NT2/D1 (cell line): ENCODE measurements at regions not wholly inside any gene's neighbourhood (a gene's known extent, or its start where the extent isn't known, plus 50 kb on each side); places are given as distances from the start of the nearest gene placed in this dataset.

Experiments
- DNase-seq: peaks from one replicate; pipeline ENCODE4 v3.0.0-alpha.2; 2011; ENCODE audit warnings: low read depth, low spot score
- H3K27me3 ChIP-seq: 2 replicates; pipeline ENCODE4 v1.6.0; 2011; ENCODE audit warnings: mild to moderate bottlenecking; ENCODE audit not compliant: insufficient read length, insufficient read depth
- H3K36me3 ChIP-seq: 2 replicates; pipeline ENCODE4 v1.6.1; 2011; ENCODE audit warnings: mild to moderate bottlenecking, low read length, mixed read lengths; ENCODE audit not compliant: insufficient read depth, insufficient read length
- H3K4me1 ChIP-seq: 2 replicates; pipeline ENCODE4 v1.5.1; 2011; ENCODE audit not compliant: insufficient read depth, insufficient read length
- H3K4me3 ChIP-seq: 2 replicates; pipeline ENCODE4 v1.5.1; 2011; ENCODE audit warnings: low read depth; ENCODE audit not compliant: insufficient read length
- H3K9ac ChIP-seq: 2 replicates; pipeline ENCODE4 v1.6.0; 2011; ENCODE audit warnings: low read depth; ENCODE audit not compliant: insufficient read length
- H3K9me3 ChIP-seq: 2 replicates; pipeline ENCODE4 v1.5.1; 2011; ENCODE audit warnings: mild to moderate bottlenecking, low read length; ENCODE audit not compliant: insufficient read depth
- SUZ12 ChIP-seq: IDR thresholded peaks from 2 replicates; pipeline ENCODE4 v1.6.1; 2011; ENCODE audit not compliant: insufficient read length, insufficient read depth; ENCODE audit errors: extremely low read depth
- YY1 ChIP-seq: IDR thresholded peaks from 2 replicates; pipeline ENCODE4 v1.6.1; 2011; ENCODE audit not compliant: insufficient read length, insufficient read depth
- ZNF274 ChIP-seq: IDR thresholded peaks from 2 replicates; pipeline ENCODE4 v1.6.1; 2011; ENCODE audit warnings: mild to moderate bottlenecking, low read depth, low read length

DNA sequence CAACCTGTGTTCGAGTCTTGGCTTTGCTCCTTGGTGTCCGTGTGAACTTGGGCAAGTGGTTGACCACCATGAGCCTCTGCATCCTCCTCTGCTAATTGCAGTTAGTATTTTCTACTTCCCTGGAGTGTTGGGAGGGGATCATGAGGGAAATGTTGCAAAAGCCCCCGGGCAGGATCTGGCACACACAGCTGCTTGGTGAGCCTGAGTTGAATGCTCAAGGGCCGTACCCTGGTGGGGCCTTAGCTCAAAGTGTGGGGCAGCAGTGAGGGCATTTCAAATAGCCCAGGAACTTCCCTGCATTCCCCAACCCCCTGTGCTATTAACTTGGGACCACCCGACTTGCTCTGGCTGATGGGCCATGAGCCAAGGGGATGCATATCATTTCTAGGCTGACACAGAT, 94.9 kb upstream of the SLC6A11 start:
- no peak for DNase-seq
- peaks cover 6% of the 10 kb centered on the region for H3K4me1 ChIP-seq
- H3K4me3 ChIP-seq = no peak overlapping the region
- no peak for TF ChIP-seq ZNF274
- TF ChIP-seq SUZ12 = no peak
- no peak for TF ChIP-seq YY1
- H3K9ac ChIP-seq = no peak overlapping the region
- H3K9me3 ChIP-seq = no peaks in the 10 kb centered on the region
- H3K27me3 ChIP-seq = no peaks in the 10 kb centered on the region
- no peaks in the 10 kb centered on the region for H3K36me3 ChIP-seq

DNA sequence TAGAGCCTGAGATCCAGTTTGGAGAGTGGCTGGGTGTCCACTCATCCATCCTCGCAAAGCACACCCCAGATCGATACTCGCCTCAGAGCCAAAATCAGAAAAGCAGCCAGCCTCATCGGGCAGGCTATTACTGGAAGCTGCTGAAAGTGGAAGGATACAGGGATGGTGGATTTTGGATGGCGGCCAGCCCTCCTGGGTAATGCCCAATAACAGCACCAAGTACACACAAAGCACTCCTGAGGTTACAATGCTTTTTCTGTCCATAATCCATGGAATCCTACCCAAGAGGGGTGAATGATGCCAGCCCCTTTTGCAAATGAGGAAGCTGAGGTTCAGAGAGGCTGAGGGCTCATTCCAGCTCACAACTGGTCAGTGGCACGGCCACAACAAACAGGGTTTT, 93.1 kb upstream of the SLC6A11 start:
- no peak overlapping the region for H3K9ac ChIP-seq
- no peak overlapping the region for H3K4me3 ChIP-seq
- no peak for DNase-seq
- peaks cover 6% of the 10 kb centered on the region for H3K4me1 ChIP-seq
- no peaks in the 10 kb centered on the region for H3K36me3 ChIP-seq
- TF ChIP-seq ZNF274 = no peak
- no peak for TF ChIP-seq YY1
- TF ChIP-seq SUZ12 = no peak
- H3K9me3 ChIP-seq = no peaks in the 10 kb centered on the region
- no peaks in the 10 kb centered on the region for H3K27me3 ChIP-seq

DNA sequence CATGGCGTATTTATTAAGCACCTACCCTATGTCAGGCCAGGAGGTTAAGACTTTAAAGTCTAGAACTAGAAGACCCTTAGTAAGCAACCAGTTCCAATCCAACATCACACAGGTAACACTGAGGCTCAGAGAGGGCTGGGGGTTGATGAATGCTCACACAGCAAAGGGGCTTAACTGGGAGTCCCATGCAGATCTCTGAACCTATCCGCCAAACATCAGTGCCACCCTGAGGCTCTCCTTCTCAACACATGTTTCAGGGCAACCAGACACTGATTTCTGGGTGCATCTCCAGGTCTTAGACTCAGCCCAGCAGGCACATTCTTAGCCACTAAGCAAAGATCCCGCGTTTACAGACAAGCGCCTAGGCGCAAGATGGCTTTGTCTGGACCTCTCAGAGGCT, 92.0 kb upstream of the SLC6A11 start:
- Histone ChIP-seq H3K4me1 (peaks cover 6% of the 10 kb centered on the region), H3K36me3 (no peaks in the 10 kb centered on the region), H3K4me3 (no peak overlapping the region), H3K9me3 (no peaks in the 10 kb centered on the region), H3K27me3 (no peaks in the 10 kb centered on the region), H3K9ac (no peak overlapping the region)
- no peak for DNase-seq
- TF ChIP-seq SUZ12 (no peak), YY1 (no peak), ZNF274 (no peak)

DNA sequence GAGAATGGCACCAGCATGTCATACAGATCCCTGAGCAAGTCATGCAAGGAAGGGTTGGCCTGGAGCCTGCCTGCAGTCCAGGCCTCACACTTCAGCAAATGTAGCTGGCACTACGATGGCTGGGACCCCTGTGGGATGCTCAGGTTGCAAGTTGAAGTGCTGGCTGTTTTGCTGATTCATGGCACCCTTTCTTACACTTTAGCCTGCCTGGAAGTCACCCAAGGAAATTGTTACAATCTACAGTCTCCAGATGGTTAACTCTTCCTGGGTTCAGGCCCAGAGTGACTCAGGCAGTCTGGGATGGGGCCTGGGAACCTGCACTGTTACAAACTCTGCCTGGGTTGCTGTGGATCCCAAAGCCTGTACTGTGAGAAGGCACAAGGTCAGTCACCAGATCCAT, 91.0 kb upstream of the SLC6A11 start:
- no peak for DNase-seq
- TF ChIP-seq SUZ12 = no peak
- TF ChIP-seq YY1 = no peak
- no peak for TF ChIP-seq ZNF274
- Histone ChIP-seq H3K9me3 (no peaks in the 10 kb centered on the region), H3K27me3 (no peaks in the 10 kb centered on the region), H3K36me3 (no peaks in the 10 kb centered on the region), H3K4me1 (peaks cover 12% of the 10 kb centered on the region), H3K4me3 (no peak overlapping the region), H3K9ac (no peak overlapping the region)

- Histone ChIP-seq H3K36me3 (no peaks in the 10 kb centered on the region), H3K27me3 (no peaks in the 10 kb centered on the region), H3K9ac (no peak overlapping the region), H3K4me3 (no peak overlapping the region), H3K4me1 (peaks cover 12% of the 10 kb centered on the region), H3K9me3 (peaks cover 2% of the 10 kb centered on the region; the same call in 1 of the 2 replicates)
- TF ChIP-seq SUZ12 = no peak
- TF ChIP-seq YY1 = no peak
- no peak for TF ChIP-seq ZNF274
- no peak for DNase-seq
These were observed 90.2 kb upstream of the SLC6A11 start for GRCh38 chr3:10725846-10726245.

DNA sequence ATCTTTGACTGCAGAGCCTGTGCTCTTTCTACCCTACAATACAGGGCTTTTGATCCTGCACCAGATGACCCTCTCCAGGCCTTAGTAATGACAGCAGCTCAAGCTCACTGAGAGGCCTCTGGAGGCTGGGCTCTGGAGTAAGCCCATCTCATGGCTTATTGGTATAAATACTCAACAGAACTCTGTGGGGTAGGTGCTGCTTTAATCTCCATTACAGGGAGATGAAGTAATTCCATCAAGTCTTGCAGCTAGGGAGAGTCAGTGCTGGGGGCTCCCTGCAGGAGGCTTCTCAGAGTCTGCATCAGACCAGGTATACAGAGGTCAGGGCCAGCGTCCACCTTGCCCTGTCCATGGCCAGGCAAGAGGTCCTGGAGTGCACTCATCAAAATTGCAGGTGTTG, 89.2 kb upstream of the SLC6A11 start:
- no peak overlapping the region for H3K9ac ChIP-seq
- DNase-seq = no peak
- no peaks in the 10 kb centered on the region for H3K27me3 ChIP-seq
- TF ChIP-seq YY1 (no peak), ZNF274 (no peak), SUZ12 (no peak)
- no peaks in the 10 kb centered on the region for H3K36me3 ChIP-seq
- H3K4me3 ChIP-seq = no peak overlapping the region
- peaks cover 10% of the 10 kb centered on the region; the same call in 1 of the 2 replicates for H3K9me3 ChIP-seq
- peaks cover 12% of the 10 kb centered on the region for H3K4me1 ChIP-seq

- H3K36me3 ChIP-seq = no peaks in the 10 kb centered on the region
- peaks cover 6% of the 10 kb centered on the region for H3K4me1 ChIP-seq
- no peak overlapping the region for H3K4me3 ChIP-seq
- H3K9ac ChIP-seq = no peak overlapping the region
- peaks cover 36% of the 10 kb centered on the region for H3K9me3 ChIP-seq
- TF ChIP-seq SUZ12 (no peak), YY1 (no peak), ZNF274 (no peak)
- DNase-seq = no peak
- H3K27me3 ChIP-seq = no peaks in the 10 kb centered on the region
These were observed 86.6 kb upstream of the SLC6A11 start for GRCh38 chr3:10729439-10729838.
